Activated T-cell treated with anti-CD3 and anti-CD28 coated beads, Interleukin-2, amount 50 U/mL, for 24 hours (primary cell): ENCODE measurements at regions not wholly inside any gene's neighbourhood (a gene's known extent, or its start where the extent isn't known, plus 50 kb on each side); places are given as distances from the start of the nearest gene placed in this dataset.
"Not testable (repeated sequence)": the region's sequence is repeated elsewhere in the genome, so short reads cannot be mapped to it uniquely, and the experiment has no call there.

Source experiments
- DNase-seq: peaks from one replicate; pipeline ENCODE4 v3.0.0-alpha.2; 2020
- H3K27ac Mint-ChIP-seq: 2 replicates; pipeline ENCODE4 v1.8.0; 2020; ENCODE audit warnings: mild to moderate bottlenecking, mixed read lengths
- H3K27me3 Mint-ChIP-seq: 2 replicates; pipeline ENCODE4 v1.8.0; 2020; ENCODE audit warnings: mixed read lengths
- H3K36me3 Mint-ChIP-seq: 2 replicates; pipeline ENCODE4 v1.8.0; 2020; ENCODE audit warnings: low read depth, mixed read lengths
- H3K4me1 Mint-ChIP-seq: 2 replicates; pipeline ENCODE4 v1.8.0; 2020; ENCODE audit warnings: low read depth, mixed read lengths
- H3K4me3 Mint-ChIP-seq: 2 replicates; pipeline ENCODE4 v1.8.0; 2020; ENCODE audit warnings: mild to moderate bottlenecking, moderate library complexity, mixed read lengths
- H3K9me3 Mint-ChIP-seq: 2 replicates; pipeline ENCODE4 v1.8.0; 2020; ENCODE audit warnings: mixed read lengths

- Mint-ChIP-seq H3K36me3 (no peaks in the 10 kb centered on the region), H3K4me3 (no peak overlapping the region), H3K4me1 (peaks cover 10% of the 10 kb centered on the region), H3K27me3 (no peaks in the 10 kb centered on the region), H3K9me3 (no peaks in the 10 kb centered on the region), H3K27ac (no peak overlapping the region)
- DNase-seq = peak; percentile 48
Observed at GRCh38 chr5:130871346-130872086, 293.5 kb downstream of the HINT1 start.

GRCh38 chr5:130870691-130871090 is 294.4 kb downstream of the HINT1 start:
- Mint-ChIP-seq H3K4me1 (peaks cover 5% of the 10 kb centered on the region), H3K27ac (no peak overlapping the region), H3K36me3 (no peaks in the 10 kb centered on the region), H3K4me3 (no peak overlapping the region), H3K27me3 (no peaks in the 10 kb centered on the region), H3K9me3 (no peaks in the 10 kb centered on the region)
- no peak for DNase-seq

- no peak for DNase-seq
- no peaks in the 10 kb centered on the region for H3K27me3 Mint-ChIP-seq
- no peak overlapping the region for H3K27ac Mint-ChIP-seq
- H3K4me3 Mint-ChIP-seq = no peak overlapping the region
- no peaks in the 10 kb centered on the region for H3K9me3 Mint-ChIP-seq
- peaks cover 2% of the 10 kb centered on the region for H3K4me1 Mint-ChIP-seq
- H3K36me3 Mint-ChIP-seq = no peaks in the 10 kb centered on the region
Observed at GRCh38 chr5:130868186-130868840, 296.7 kb downstream of the HINT1 start.

- no peaks in the 10 kb centered on the region for H3K4me1 Mint-ChIP-seq
- H3K27me3 Mint-ChIP-seq = peaks cover 18% of the 10 kb centered on the region
- DNase-seq = no peak
- H3K9me3 Mint-ChIP-seq = peaks cover 12% of the 10 kb centered on the region
- no peak overlapping the region for H3K4me3 Mint-ChIP-seq
- no peaks in the 10 kb centered on the region for H3K36me3 Mint-ChIP-seq
- no peak overlapping the region for H3K27ac Mint-ChIP-seq
Observed at GRCh38 chr5:130845049-130845765, 319.8 kb downstream of the HINT1 start.

- H3K27ac Mint-ChIP-seq = peak overlapping the region; percentile 9
- H3K4me1 Mint-ChIP-seq = peaks cover 14% of the 10 kb centered on the region
- H3K9me3 Mint-ChIP-seq = no peaks in the 10 kb centered on the region
- H3K4me3 Mint-ChIP-seq = peak overlapping the region; percentile 68
- no peaks in the 10 kb centered on the region for H3K27me3 Mint-ChIP-seq
- DNase-seq = no peak
- H3K36me3 Mint-ChIP-seq = no peaks in the 10 kb centered on the region
Observed at GRCh38 chr5:130836729-130837649, 328.1 kb downstream of the HINT1 start.

GRCh38 chr5:130817598-130818384 is 347.3 kb downstream of the HINT1 start:
- not testable (repeated sequence) for DNase-seq, H3K9me3 Mint-ChIP-seq, H3K4me1 Mint-ChIP-seq, H3K27ac Mint-ChIP-seq, H3K27me3 Mint-ChIP-seq, H3K4me3 Mint-ChIP-seq, H3K36me3 Mint-ChIP-seq

- Mint-ChIP-seq H3K4me3 (no peak overlapping the region), H3K9me3 (no peaks in the 10 kb centered on the region), H3K4me1 (peaks cover 6% of the 10 kb centered on the region), H3K27ac (no peak overlapping the region), H3K27me3 (peaks cover 2% of the 10 kb centered on the region), H3K36me3 (no peaks in the 10 kb centered on the region)
- DNase-seq = no peak
Observed at GRCh38 chr5:130815246-130815645, 349.8 kb downstream of the HINT1 start.

- no peaks in the 10 kb centered on the region for H3K4me1 Mint-ChIP-seq
- H3K9me3 Mint-ChIP-seq = no peaks in the 10 kb centered on the region
- no peaks in the 10 kb centered on the region for H3K36me3 Mint-ChIP-seq
- no peak for DNase-seq
- H3K27ac Mint-ChIP-seq = no peak overlapping the region
- H3K27me3 Mint-ChIP-seq = peaks cover 17% of the 10 kb centered on the region
- H3K4me3 Mint-ChIP-seq = no peak overlapping the region
Observed at GRCh38 chr5:130808691-130809090, 356.4 kb downstream of the HINT1 start.

- no peak for DNase-seq
- H3K4me3 Mint-ChIP-seq = no peak overlapping the region
- peaks cover 22% of the 10 kb centered on the region for H3K27me3 Mint-ChIP-seq
- H3K36me3 Mint-ChIP-seq = no peaks in the 10 kb centered on the region
- H3K27ac Mint-ChIP-seq = no peak overlapping the region
- peaks cover 3% of the 10 kb centered on the region for H3K9me3 Mint-ChIP-seq
- no peaks in the 10 kb centered on the region for H3K4me1 Mint-ChIP-seq
Observed at GRCh38 chr5:130805648-130806047, 359.4 kb downstream of the HINT1 start.

GRCh38 chr5:130805036-130805435 is 360.0 kb downstream of the HINT1 start:
- H3K4me1 Mint-ChIP-seq = no peaks in the 10 kb centered on the region
- no peak overlapping the region for H3K27ac Mint-ChIP-seq
- H3K4me3 Mint-ChIP-seq = no peak overlapping the region
- peaks cover 3% of the 10 kb centered on the region for H3K9me3 Mint-ChIP-seq
- no peaks in the 10 kb centered on the region for H3K36me3 Mint-ChIP-seq
- DNase-seq = no peak
- H3K27me3 Mint-ChIP-seq = peaks cover 22% of the 10 kb centered on the region

GRCh38 chr5:130801963-130802362 is 363.1 kb downstream of the HINT1 start:
- H3K4me1 Mint-ChIP-seq = no peaks in the 10 kb centered on the region
- DNase-seq = no peak
- H3K36me3 Mint-ChIP-seq = no peaks in the 10 kb centered on the region
- peaks cover 9% of the 10 kb centered on the region for H3K9me3 Mint-ChIP-seq
- peaks cover 16% of the 10 kb centered on the region for H3K27me3 Mint-ChIP-seq
- H3K27ac Mint-ChIP-seq = no peak overlapping the region
- no peak overlapping the region for H3K4me3 Mint-ChIP-seq

GRCh38 chr5:130799015-130799414 is 366.0 kb downstream of the HINT1 start:
- Mint-ChIP-seq H3K27ac (no peak overlapping the region), H3K9me3 (peaks cover 9% of the 10 kb centered on the region), H3K4me1 (no peaks in the 10 kb centered on the region), H3K27me3 (peaks cover 4% of the 10 kb centered on the region), H3K4me3 (no peak overlapping the region), H3K36me3 (no peaks in the 10 kb centered on the region)
- DNase-seq = no peak

- Mint-ChIP-seq H3K27me3 (peaks cover 4% of the 10 kb centered on the region), H3K9me3 (peaks cover 9% of the 10 kb centered on the region), H3K4me1 (no peaks in the 10 kb centered on the region), H3K36me3 (no peaks in the 10 kb centered on the region), H3K4me3 (no peak overlapping the region), H3K27ac (no peak overlapping the region)
- no peak for DNase-seq
Observed at GRCh38 chr5:130797303-130797702, 367.8 kb downstream of the HINT1 start.
